OCI-LY7 (cell line): ENCODE measurements at regions not wholly inside any gene's neighbourhood (a gene's known extent, or its start where the extent isn't known, plus 50 kb on each side); places are given as distances from the start of the nearest gene placed in this dataset.

Experiments
- CTCF ChIP-seq: fragments of 200-600 bp; sonication (generic); conservative IDR thresholded peaks from 2 replicates; pipeline ENCODE4 v1.5.1; 2014; ENCODE audit warnings: mild to moderate bottlenecking, antibody characterized with exemption, low read length, moderate library complexity, mixed read lengths
- EZH2phosphoT487 ChIP-seq: fragments of 200-600 bp; sonication (generic); IDR thresholded peaks from 2 replicates; pipeline ENCODE4 v1.6.1; 2018; ENCODE audit warnings: low read depth, borderline replicate concordance, mild to moderate bottlenecking, mixed run types, antibody characterized with exemption, low read length, moderate library complexity, mixed read lengths

- TF ChIP-seq CTCF (no peak), EZH2phosphoT487 (no peak)
Observed at GRCh38 chr11:93604008-93604660, 57.3 kb upstream of the CEP295 start.
